TTC549 (cell line): ENCODE measurements at regions not wholly inside any gene's neighbourhood (a gene's known extent, or its start where the extent isn't known, plus 50 kb on each side); places are given as distances from the start of the nearest gene placed in this dataset.

ENCODE experiments used
- FAIRE-seq: peaks from 2 replicates; lab custom pipeline; 2012; peaks lifted over from hg19 to GRCh38; lab: Jason Lieb, UNC

GRCh38 chr3:157581371-157581770 is 78.2 kb upstream of the VEPH1 start:
- FAIRE-seq = no peak

DNA sequence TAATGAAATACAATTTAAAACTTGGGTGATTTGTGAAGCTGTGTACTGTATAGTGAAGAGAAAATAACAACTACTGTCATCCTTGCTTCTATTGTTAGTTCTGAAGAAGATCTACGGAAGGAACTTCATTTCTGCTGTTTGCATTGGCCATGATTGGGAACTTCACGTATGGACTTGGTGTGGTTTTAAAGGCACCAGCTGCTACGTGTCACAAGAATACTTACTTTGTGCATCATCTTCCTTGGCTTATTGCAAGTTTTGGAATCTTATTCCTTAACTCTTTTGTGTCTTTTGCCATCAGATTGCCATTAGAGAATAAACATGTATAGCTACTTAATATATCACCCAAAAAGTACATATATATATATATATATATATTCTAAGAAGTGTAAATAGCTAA is 75.0 kb upstream of the VEPH1 start:
- no peak for FAIRE-seq

DNA sequence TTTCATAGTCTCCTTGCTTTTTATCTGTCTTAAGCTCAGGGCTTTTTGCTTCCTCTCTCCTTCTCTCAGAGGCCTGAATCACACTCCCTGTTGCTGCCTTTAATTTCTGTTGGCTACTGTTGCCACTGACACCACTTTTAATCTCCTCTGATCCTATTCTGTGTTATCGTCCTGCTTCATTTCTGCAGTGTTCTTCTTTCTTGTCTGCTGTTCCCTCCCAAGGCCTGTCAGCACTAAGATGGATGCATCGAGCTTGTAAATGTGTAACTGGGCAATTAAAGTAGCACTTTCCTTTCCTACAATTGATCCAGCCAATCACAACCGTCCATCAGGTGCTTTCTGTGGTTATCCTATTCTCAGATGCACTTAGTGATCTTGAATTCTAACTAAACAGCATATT is 71.3 kb upstream of the VEPH1 start:
- no peak for FAIRE-seq

- FAIRE-seq = no peak
Observed at GRCh38 chr3:157573780-157574378, 70.7 kb upstream of the VEPH1 start.

DNA sequence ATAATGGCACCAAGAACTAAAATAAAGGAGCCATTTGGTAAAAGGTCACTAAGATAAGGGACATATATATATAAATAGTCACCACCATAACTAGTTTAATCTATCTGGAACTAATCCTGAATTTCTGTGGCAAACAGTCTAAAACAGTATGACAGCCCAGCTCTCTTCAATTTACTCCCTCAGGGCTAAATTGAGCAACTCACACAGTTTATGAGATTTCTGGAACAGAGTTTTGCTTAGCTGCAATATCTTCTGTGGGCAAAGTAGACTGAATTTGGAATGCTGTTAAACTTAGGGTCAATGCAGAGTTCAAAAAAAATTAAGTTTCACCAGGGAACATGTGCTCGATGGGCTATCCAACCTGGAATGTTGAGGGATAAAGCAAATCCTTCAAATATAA is 70.1 kb upstream of the VEPH1 start:
- FAIRE-seq = no peak

GRCh38 chr3:157572559-157573270 is 69.5 kb upstream of the VEPH1 start:
- FAIRE-seq = no peak

GRCh38 chr3:157566596-157566995 is 63.4 kb upstream of the VEPH1 start:
- FAIRE-seq = no peak

DNA sequence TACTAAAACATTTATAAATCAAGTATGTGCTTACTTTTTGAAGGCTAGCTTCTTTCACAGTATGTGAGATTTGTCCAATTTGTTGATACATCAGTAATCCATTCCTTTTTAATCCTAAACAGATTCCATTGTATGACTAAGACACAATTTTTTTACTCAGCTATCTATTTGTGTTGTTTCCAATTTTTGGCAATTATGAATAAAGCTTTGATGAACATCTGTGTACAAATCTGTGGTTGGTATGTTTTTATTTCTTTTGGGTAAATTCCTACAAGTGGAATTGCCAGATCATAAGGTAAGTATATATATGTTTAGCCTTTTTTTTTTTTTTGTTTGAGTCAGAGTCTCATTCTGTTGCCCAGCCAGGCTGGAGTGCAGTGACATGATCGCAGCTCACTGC is 56.2 kb upstream of the VEPH1 start:
- no peak for FAIRE-seq
